ENCODE measurements at regions not wholly inside any gene's neighbourhood (a gene's known extent, or its start where the extent isn't known, plus 50 kb on each side); places are given as distances from the start of the nearest gene placed in this dataset.
A peak's percentile ranks its signal among the peaks of the same experiment; 100 is the strongest.
"Not testable (repeated sequence)": the region's sequence is repeated elsewhere in the genome, so short reads cannot be mapped to it uniquely, and the experiment has no call there.

DNA sequence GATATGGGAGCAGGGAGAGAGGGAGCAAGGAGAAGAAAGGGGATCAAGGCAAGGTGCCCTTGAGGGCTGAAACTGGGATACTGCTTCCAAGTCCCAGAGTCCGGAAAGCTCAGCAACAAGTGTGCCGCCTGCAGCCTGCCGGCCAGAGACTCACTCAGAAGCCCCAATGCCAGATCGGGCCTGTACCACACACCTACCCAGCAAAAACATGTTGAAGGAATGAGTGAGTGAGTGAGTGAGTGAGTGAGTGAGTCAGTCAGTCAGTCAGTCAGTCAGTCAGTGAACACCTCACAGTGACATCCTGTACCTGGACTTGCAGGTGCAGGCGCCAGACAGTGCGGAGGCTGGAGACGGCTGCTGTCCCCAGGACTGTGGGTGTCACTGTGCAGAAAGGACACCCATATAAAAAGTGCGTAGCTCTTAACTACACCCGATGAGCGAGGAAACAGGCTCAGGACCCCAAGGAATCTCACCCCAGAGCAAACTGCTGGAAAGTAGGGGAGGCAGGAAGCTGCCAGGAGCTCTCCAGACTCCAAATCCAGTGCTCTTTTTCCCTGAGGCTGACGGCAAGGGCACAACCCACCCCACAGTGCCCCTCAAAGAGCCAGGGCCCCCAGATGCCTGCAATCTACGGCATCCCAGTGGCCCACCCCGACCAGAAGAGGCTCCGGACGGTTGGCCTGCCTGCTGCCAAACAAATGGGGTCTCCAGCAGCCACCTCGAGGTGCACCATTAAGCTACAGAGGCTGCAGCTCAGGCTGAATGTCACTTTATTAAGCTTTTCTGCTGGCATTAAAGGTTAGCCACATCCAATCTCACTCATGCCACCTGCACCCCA is 261.7 kb downstream of the NPHP4 start:
- DNase-seq: no peak

- no peak for DNase-seq
These were observed 262.5 kb downstream of the NPHP4 start for GRCh38 chr1:5729636-5730145.

DNA sequence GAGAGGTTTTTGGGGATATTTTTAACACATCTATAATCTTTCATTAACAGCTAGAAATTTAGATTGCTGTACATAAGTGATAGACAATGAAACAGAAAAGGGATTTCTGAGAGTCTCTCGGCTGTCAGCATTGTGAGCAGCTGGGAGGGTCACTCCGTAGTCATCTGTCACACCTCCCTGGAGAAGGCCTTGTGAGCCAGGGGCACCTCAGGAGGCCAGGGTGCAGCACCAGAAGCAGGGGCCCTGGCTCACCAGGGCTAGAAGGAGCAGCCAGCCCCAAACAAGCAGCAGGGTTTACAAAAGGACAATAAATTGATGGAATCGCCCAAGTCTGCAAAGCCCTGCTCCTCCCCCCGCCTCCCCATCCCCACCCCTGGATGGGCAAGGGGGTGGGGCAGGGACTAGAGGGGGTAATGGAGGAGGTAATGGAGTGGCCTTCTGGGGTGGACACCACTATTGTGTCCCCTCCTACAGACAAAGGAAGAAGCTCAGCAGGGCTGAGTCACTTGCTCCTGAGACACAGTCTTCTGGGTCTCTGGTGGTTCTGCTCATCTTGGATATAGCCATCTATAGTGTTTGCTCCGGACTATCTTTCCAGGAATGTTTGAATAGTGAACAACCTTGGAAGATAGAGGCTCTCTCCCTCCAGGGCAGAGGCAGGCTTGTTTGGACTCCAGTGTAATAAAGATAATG is 263.4 kb downstream of the NPHP4 start:
- DNase-seq: no peak

DNA sequence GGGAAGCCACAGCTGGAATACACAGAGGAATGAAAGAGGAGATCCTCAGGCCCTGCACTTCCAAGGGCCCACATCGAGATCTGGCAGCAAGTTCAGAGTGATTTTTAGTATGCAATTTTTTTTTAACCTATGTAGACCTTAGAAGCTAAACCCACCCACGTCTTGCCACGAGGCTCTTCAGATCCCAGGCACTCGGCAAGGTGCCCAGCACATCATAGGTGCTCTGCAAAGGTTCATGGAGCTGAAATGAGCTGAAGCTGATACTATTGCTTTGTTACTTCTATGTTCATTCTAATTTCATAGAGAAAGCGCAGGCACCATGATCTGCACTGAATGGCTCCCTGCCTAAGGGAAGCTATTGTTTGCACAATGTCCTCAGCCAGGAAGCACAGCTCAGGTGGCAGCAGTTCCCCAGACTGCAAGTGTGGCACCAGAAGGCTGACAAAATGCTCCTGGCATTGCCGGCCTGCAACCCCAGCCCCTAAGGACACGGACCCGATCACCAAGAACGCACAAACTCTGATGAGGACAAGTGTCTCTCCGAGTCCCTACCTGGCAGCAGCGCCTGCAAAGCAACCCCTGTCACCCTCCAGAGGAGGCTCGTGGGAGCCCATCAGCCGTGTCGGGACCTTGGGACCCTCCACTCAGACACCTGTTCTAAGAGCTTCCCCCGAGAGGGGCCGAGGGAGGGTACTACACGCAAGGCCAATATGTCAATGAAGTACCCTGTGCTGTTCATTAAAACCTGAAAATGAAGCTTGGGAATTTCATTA is 264.2 kb downstream of the NPHP4 start:
- no peak for DNase-seq

DNA sequence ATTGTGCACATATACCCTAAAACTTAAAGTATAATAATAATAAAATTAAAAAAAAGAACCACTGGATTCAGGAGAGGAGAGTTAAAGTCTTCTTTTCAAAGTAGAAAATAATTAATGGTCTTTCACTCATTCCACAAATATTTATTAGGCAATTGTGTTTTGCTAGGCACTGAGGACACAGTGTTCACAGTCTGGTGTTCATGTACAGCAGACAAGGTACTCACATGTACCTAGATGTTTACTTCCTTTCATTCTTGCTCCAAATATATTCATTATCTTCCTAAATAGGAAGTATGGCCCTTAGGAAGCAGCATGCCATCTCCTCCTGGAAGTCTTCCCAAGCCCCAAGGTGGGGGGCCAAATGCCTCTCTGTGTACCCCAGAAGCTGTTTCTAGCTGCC is 265.0 kb downstream of the NPHP4 start:
- no peak for DNase-seq

GRCh38 chr1:5726586-5727184 is 265.5 kb downstream of the NPHP4 start:
- DNase-seq: not testable (repeated sequence)

DNA sequence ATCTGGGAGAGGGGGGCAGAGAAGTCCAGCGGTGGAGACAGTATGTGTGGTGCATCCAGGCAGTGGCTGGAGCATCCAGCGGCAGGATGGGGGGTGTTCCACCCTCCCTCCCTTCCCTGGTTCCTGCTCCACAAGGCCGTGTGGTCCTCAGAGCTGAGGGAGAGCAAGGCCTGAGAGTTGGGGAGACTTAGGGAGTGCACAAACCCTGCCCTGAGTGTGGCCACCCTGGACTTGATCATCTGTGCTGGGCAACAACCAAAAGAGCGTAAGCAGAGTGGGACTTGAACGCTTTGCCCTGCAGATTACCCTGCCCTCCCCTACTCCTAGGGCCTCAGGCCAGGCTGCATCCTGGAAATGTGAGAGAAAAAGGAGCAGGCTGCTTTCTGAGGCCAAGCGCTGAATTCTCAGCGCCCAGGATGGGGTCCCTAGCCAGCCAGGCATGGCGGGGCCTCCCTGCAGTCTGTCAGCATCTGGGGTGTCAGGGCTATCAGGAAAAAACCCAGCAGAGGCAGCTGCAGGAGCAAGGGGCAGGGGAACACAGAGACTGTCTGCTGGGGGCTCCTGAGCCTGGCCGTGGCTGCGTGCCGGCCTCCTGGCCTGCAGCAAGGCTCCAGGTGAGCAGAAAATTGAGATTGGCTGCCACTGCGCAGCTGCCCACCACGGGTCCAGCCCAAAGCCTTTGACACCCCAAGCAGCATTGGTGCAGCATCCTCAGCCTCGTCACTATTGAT is 266.2 kb downstream of the NPHP4 start:
- no peak for DNase-seq

DNA sequence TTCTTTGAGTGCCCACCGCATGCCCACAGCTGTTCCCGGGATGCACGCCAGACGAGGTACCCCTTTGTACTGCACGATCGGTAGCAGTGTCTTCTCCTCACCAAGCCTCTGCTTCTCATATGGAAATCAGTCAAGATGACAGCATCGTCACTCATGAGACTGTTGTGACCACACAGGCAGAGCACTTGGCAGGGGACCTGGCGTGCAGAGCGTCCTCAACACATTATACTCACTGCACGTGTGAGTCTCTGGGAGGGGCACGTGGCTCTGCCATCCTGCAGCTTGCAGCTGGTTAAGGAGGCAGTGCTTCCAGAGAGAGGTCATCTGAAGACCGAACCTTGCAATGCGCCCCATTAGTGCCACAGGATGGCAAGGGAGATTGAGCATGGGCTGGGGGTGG is 266.8 kb downstream of the NPHP4 start:
- DNase-seq: no peak

GRCh38 chr1:5724847-5725246 is 267.4 kb downstream of the NPHP4 start:
- DNase-seq: no peak

DNA sequence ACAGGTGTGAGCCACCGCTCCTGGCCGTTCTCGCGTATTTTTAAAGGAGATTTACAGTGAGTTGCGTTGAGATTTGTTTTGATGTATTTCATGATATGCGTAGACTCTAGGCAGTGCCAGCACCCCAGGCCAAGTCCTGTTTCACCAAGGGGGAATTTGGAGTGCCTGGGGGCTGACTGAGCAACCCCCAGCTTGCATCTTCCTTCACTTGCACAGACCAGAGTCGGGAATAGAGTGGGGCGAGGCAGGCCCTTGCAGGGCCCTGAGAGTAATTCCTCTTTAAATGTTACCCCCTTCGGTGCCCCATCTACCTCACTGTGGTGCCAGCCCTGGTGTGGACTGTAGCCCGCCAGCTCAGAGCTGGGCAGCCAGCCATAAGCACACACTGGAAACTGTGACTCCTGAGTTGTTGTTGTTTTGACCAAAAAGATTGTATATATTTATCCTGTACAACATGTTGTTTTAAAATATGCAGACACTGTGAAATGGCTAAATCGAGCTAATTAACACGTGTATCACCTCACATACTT is 269.5 kb downstream of the NPHP4 start:
- DNase-seq: no peak

DNA sequence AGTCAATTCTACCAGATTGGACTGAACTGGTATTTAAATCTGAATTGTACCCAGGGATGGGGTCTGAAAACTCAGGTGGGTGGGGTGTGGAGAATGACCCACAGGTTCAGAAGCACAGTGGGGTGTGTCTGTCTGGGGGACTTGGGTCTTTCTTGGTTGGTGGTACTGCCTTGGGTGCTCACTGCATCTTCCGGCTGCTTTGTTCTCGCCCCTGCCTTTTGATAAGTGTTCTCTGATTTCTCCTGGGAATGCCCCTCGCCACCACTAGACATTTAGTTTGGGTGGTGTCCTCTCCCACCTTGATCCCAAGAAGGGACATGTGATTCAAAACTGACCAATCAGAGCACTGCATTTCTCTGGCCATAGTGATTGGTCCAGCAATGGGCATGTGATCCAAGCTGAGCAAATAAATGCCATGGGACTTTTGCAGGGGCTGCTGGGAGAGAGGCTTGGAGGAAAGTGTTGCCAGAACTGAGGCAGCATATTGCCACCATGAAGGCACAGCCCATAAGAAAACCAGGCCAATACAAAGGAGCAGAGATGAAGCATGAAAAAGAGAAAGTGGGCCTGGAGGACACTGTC is 270.5 kb downstream of the NPHP4 start:
- DNase-seq: no peak

DNA sequence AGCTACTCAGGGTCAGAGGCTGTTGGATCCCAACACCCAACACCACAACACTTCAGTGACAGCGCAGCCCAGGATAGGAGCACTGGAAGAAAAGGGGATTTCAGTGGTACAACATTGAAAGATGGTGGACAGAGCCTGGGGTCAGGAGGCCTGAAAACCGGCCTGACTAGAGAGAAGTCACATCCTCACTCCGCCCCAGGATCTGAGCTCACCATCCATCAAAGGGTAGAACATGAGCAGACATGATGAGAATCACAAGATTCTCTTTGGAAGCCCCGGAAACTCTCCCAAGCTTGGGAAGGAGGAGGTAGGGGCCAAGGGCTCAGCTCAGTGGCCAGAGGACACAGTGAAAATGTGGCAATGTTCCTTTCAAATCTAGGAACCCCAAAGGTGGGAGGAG is 271.3 kb downstream of the NPHP4 start:
- no peak for DNase-seq

- no peak for DNase-seq
These were observed 271.7 kb downstream of the NPHP4 start for GRCh38 chr1:5720484-5720883.

- no peak for DNase-seq
These were observed 272.2 kb downstream of the NPHP4 start for GRCh38 chr1:5720045-5720444.

GRCh38 chr1:5718831-5719632 is 273.2 kb downstream of the NPHP4 start:
- peak in 1 of 2 experiments; percentile 10 for DNase-seq

- DNase-seq: no peak
These were observed 275.1 kb downstream of the NPHP4 start for GRCh38 chr1:5717031-5717682.

- no peak for DNase-seq
These were observed 276.1 kb downstream of the NPHP4 start for GRCh38 chr1:5716126-5716525.

DNA sequence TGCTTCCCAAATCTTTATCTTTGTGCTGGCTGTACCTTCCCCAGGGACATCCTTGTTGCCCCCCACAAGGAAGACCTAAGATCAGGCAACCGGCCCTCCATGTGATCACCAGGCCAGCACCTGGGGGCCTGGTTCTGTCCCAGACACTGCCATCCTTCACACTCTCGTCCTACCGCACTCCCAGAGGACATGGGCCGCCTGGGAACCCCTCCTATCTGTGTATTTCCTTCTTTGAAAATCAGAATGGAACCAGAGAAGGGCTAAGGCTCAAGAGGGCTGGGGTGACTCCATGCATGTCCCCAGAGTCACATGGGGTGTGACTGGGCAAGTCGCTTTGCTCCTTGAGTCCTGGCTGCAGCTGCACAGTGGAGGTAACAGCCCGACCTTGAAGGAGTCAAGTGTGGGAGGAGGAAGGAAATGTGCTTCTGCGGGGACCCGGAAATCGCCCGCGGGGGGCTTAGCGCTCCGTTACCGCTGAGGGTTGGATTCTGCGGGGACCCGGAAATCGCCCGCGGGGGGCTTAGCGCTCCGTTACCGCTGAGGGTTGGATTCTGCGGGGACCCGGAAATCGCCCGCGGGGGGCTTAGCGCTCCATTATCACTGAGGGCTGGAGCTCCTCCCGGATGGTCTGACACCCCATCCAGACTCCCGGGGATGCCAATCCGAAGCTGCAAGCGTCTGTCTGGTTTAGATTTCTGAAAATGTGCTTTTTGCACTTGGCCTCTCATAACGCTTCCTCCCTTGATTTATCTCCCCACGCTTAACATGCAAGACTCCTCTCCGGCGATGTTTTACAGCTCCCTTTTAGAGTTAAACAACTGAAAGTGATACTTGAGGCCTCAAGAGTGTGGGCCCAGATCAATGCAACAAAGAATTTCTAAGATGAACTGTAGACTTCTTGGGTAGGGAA is 278.9 kb downstream of the NPHP4 start:
- DNase-seq: no peak

Measured in NCI-H526 (cell line).